GM12878 (cell line): ENCODE measurements at regions not wholly inside any gene's neighbourhood (a gene's known extent, or its start where the extent isn't known, plus 50 kb on each side); places are given as distances from the start of the nearest gene placed in this dataset.

Experiments
- ATAC-seq: fragments of 200-7000 bp; cut with Tn5 transposase; 3 replicates; pipeline ENCODE4 v1.9.1; 2020; ENCODE audit warnings: mild to moderate bottlenecking, moderate library complexity
- BruUV-seq: library from RNA; stranded (reverse); fragments of 400-500 nt; replicated peaks from 2 replicates; lab custom pipeline; 2021; lab: Mats Ljungman, UMichigan
- CTCF ChIA-PET: fragments of 300-600 bp; sonication (Branson Sonifier 250); formaldehyde crosslinking; extraction: SDS; loops from one replicate; lab custom pipeline; 2021; ENCODE audit warnings: inconsistent platforms; lab: Yijun Ruan, JAX
- POLR2A ChIA-PET: fragments of 350-600 bp; formaldehyde crosslinking; extraction: SDS; loops from one replicate; lab custom pipeline; 2021; ENCODE audit warnings: inconsistent platforms; lab: Charles Lee
- RAD21 ChIA-PET: fragments of 300-600 bp; sonication (Branson Sonifier 250); formaldehyde crosslinking; loops from one replicate; lab custom pipeline; 2023; ENCODE audit warnings: antibody characterized with exemption; ENCODE audit not compliant: unreplicated experiment; lab: Charles Lee
- SMC1A ChIA-PET: fragments of 300-600 bp; sonication (Branson Sonifier 250); formaldehyde crosslinking; loops from one replicate; lab custom pipeline; 2023; ENCODE audit not compliant: unreplicated experiment, uncharacterized antibody; lab: Charles Lee
- DNase-seq: peaks from one replicate; pipeline ENCODE4 v3.0.0-alpha.2; 2011; ENCODE audit warnings: low read depth, low spot score
- FAIRE-seq: peaks from 3 replicates; lab custom pipeline; 2011; peaks lifted over from hg19 to GRCh38; lab: Jason Lieb, UNC
- H2AFZ ChIP-seq: 2 replicates; pipeline ENCODE4 v1.6.0; 2011; ENCODE audit warnings: low read depth, low read length, control low read depth; ENCODE audit not compliant: control insufficient read depth
- H3K27ac ChIP-seq: 2 replicates; pipeline ENCODE4 v1.5.1; 2011; ENCODE audit warnings: control low read depth; ENCODE audit not compliant: control insufficient read depth, insufficient read depth
- H3K27me3 ChIP-seq, 2 experiments: replicated peaks in 1 of 2; 2 replicates each; pipeline versions ENCODE4 v1.6.0 to v1.6.1; 2011; ENCODE audit warnings: low read length in 1 of 2; ENCODE audit not compliant: control insufficient read depth in 2 of 2, insufficient read depth in 2 of 2
- H3K36me3 ChIP-seq, 2 experiments: 2 replicates each; pipeline ENCODE4 v1.5.1; 2011; ENCODE audit warnings: low read length in 1 of 2; ENCODE audit not compliant: control insufficient read depth in 2 of 2, insufficient read depth in 2 of 2
- H3K4me1 ChIP-seq: 2 replicates; pipeline ENCODE4 v1.6.1; 2011; ENCODE audit warnings: mild to moderate bottlenecking, low read length, moderate library complexity, mixed read lengths; ENCODE audit not compliant: control insufficient read depth, insufficient read depth
- H3K4me2 ChIP-seq: 2 replicates; pipeline ENCODE4 v1.6.0; 2011; ENCODE audit warnings: control low read depth; ENCODE audit not compliant: control insufficient read depth, insufficient read depth
- H3K4me3 ChIP-seq: fragments of 200-600 bp; sonication (generic); 2 replicates; pipeline ENCODE4 v1.5.1; 2016
- H3K79me2 ChIP-seq: 2 replicates; pipeline ENCODE4 v1.6.0; 2011; ENCODE audit warnings: low read length; ENCODE audit not compliant: control insufficient read depth, insufficient read depth
- H3K9ac ChIP-seq: 2 replicates; pipeline ENCODE4 v1.8.0; 2011; ENCODE audit warnings: low read length, control low read depth, mixed read lengths; ENCODE audit not compliant: control insufficient read depth, insufficient read depth
- H3K9me3 ChIP-seq: replicated peaks from 3 replicates; pipeline ENCODE4 v1.5.1; 2011; ENCODE audit warnings: mild to moderate bottlenecking, low read length; ENCODE audit not compliant: control insufficient read depth, insufficient read depth
- H4K20me1 ChIP-seq: 2 replicates; pipeline ENCODE4 v1.6.0; 2011; ENCODE audit not compliant: control insufficient read depth, insufficient read depth
- NR2C2 ChIP-seq: IDR thresholded peaks from 2 replicates; pipeline ENCODE4 v1.6.1; 2011; ENCODE audit warnings: borderline replicate concordance, low read depth; ENCODE audit not compliant: control insufficient read depth, insufficient read length
- POLR2AphosphoS5 ChIP-seq: IDR thresholded peaks from 2 replicates; pipeline ENCODE4 v1.6.1; 2011; ENCODE audit warnings: mild to moderate bottlenecking, low read length, inconsistent platforms
- PRDM15 ChIP-seq: fragments of 450-650 bp; formaldehyde crosslinking; IDR thresholded peaks from 2 replicates; pipeline ENCODE4 v1.4.0; 2020; ENCODE audit warnings: mild to moderate bottlenecking, moderate library complexity
- RAD51 ChIP-seq: fragments of 450-650 bp; IDR thresholded peaks from 2 replicates; pipeline ENCODE4 v1.6.1; 2016; ENCODE audit warnings: moderate library complexity, mild to moderate bottlenecking, inconsistent platforms
- RCOR1 ChIP-seq: conservative IDR thresholded peaks from 2 replicates; pipeline ENCODE4 v1.6.1; 2012; ENCODE audit warnings: low read depth, low read length, improper control_type of control experiment
- SIX5 ChIP-seq: IDR thresholded peaks from 2 replicates; pipeline ENCODE4 v1.6.1; 2011; ENCODE audit warnings: mild to moderate bottlenecking, low read depth, low read length, moderate library complexity; ENCODE audit not compliant: severe bottlenecking
- STAT3 ChIP-seq: IDR thresholded peaks from 2 replicates; pipeline ENCODE4 v1.6.1; 2011; ENCODE audit warnings: low read depth, low read length, improper control_type of control experiment
- TAF1 ChIP-seq: IDR thresholded peaks from 2 replicates; pipeline ENCODE4 v1.6.1; 2011; ENCODE audit warnings: mild to moderate bottlenecking, low read depth, low read length, borderline replicate concordance
- TCF12 ChIP-seq: IDR thresholded peaks from 2 replicates; pipeline ENCODE4 v1.6.1; 2011; ENCODE audit warnings: low read depth, mild to moderate bottlenecking, low read length
- WRNIP1 ChIP-seq: IDR thresholded peaks from 2 replicates; pipeline ENCODE4 v1.6.1; 2011; ENCODE audit warnings: low read depth, low read length, improper control_type of control experiment, borderline replicate concordance
- YY1 ChIP-seq: IDR thresholded peaks from 2 replicates; pipeline ENCODE4 v1.6.1; 2011; ENCODE audit warnings: low read depth, mild to moderate bottlenecking, low read length
- ZBED1 ChIP-seq: IDR thresholded peaks from 2 replicates; pipeline ENCODE4 v1.6.1; 2016; ENCODE audit warnings: borderline replicate concordance
- WGBS: methylation state at CpG from one replicate; pipeline ENCODE4 v1.1.6; 2016; ENCODE audit warnings: low lambda C conversion rate; ENCODE audit not compliant: insufficient replicate concordance, insufficient coverage; ENCODE audit errors: missing lambda C conversion rate; 5-methylcytosine and 5-hydroxymethylcytosine counted together
- in situ Hi-C: fragments of 300-500 bp; cut with MboI; formaldehyde crosslinking; loops from 9 replicates; pipeline ENCODE4 v1.14.3; 2018; ENCODE audit warnings: mixed read lengths
- intact Hi-C: fragments of 100-400 bp; cut with micrococcal nuclease; formaldehyde crosslinking; loops from one replicate; pipeline ENCODE4 v1.14.2; 2022; ENCODE audit not compliant: unreplicated experiment

DNA sequence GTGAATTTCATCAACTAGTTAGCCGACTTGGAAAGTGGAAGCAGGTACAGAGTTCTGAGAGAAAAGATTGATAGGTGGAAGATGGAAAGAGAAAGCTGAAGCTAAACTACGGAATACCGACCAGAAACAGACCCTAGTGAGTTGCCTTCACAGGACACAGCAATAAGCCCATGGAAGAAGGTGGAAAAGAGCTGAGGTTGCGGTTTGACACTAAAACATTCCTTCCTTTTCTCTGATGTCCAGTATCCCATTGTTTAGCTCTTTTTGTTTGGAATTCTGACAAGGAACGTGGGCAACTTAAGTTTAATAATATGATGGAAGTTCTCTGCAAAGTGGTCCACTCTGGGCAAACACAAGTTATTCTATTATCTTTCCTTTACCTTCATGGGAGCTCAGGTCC is 110.1 kb upstream of the ADTRP start:
- SMC1A ChIA-PET: interaction anchor here (1.0 to 1.5 kb wide), 6 partner anchors 10 to 125 kb away, joined by 3 to 5 read pairs (median 4); no protein-coding TSS in a partner anchor
- no peak for ATAC-seq
- in situ Hi-C loops (no loop called here), intact Hi-C loops (no loop called here)
- Histone ChIP-seq H3K27ac (no peak overlapping the region), H3K36me3 (no peaks in the 10 kb centered on the region), H4K20me1 (no peaks in the 10 kb centered on the region), H3K4me2 (no peak overlapping the region), H3K9me3 (no peaks in the 10 kb centered on the region; the same call in 1 of the 3 replicates), H3K79me2 (no peaks in the 10 kb centered on the region), H2AFZ (no peak overlapping the region), H3K4me1 (no peaks in the 10 kb centered on the region), H3K9ac (no peak overlapping the region), H3K4me3 (no peak overlapping the region), H3K27me3 (no peaks in the 10 kb centered on the region)
- TF ChIP-seq RCOR1: no peak
- no peak for TF ChIP-seq NR2C2
- FAIRE-seq: no peak
- POLR2A ChIA-PET: interaction anchor here (0.6 to 0.7 kb wide), 3 partner anchors 75 to 679 kb away, joined by 4 to 6 read pairs (median 4); no protein-coding TSS in a partner anchor
- WGBS: 74% methylated on average over 5 of the region's 5 CpGs
- no TSS peak for BruUV-seq
- DNase-seq: no peak
- CTCF ChIA-PET: interaction anchor here (0.5 to 1.4 kb wide), 3 partner anchors 9 to 113 kb away, joined by 3 to 4 read pairs (median 3); no protein-coding TSS in a partner anchor
- RAD21 ChIA-PET: no interaction called here

GRCh38 chr6:11885159-11885558 is 106.6 kb upstream of the ADTRP start:
- ChIA-PET POLR2A (no interaction called here), RAD21 (no interaction called here), SMC1A (interaction anchor here (1.4 to 2.3 kb wide), 3 partner anchors 8 to 10 kb away, joined by 5 to 10 read pairs (median 5); no protein-coding TSS in a partner anchor), CTCF (no interaction called here)
- intact Hi-C loops: no loop called here
- in situ Hi-C loops: no loop called here
- Histone ChIP-seq H3K27me3 (no peaks in the 10 kb centered on the region), H2AFZ (no peak overlapping the region), H3K4me1 (no peaks in the 10 kb centered on the region), H3K79me2 (no peaks in the 10 kb centered on the region), H3K27ac (no peak overlapping the region), H3K4me2 (no peak overlapping the region), H3K36me3 (no peaks in the 10 kb centered on the region), H3K9me3 (peaks cover 1% of the 10 kb centered on the region; the same call in 2 of the 3 replicates), H3K4me3 (no peak overlapping the region), H3K9ac (no peak overlapping the region), H4K20me1 (no peaks in the 10 kb centered on the region)
- WGBS: 96% methylated on average over 1 of the region's 1 CpG
- FAIRE-seq (no peak), DNase-seq (no peak), ATAC-seq (no peak)
- no TSS peak for BruUV-seq
- TF ChIP-seq ZBED1 (no peak), WRNIP1 (no peak), PRDM15 (no peak), TCF12 (no peak), RAD51 (no peak), TAF1 (no peak), POLR2AphosphoS5 (no peak), YY1 (no peak), STAT3 (no peak), SIX5 (no peak)
